ENCODE measurements at regions not wholly inside any gene's neighbourhood (a gene's known extent, or its start where the extent isn't known, plus 50 kb on each side); places are given as distances from the start of the nearest gene placed in this dataset.
"Not testable (repeated sequence)": the region's sequence is repeated elsewhere in the genome, so short reads cannot be mapped to it uniquely, and the experiment has no call there.

GRCh38 chr15:69861331-69862171 lies 236.2 kb downstream of the TLE3 start:
- DNase-seq (no peak), ATAC-seq (no peak)
- Mint-ChIP-seq H3K27me3 (peaks cover 21% of the 10 kb centered on the region), H3K27ac (peak overlapping the region; percentile 48 to 82), H3K9me3 (no peaks in the 10 kb centered on the region), H3K4me1 (peaks cover 35% of the 10 kb centered on the region), H3K4me3 (no peak overlapping the region)

- Mint-ChIP-seq H3K4me3 (no peak overlapping the region), H3K4me1 (peaks cover 25% of the 10 kb centered on the region), H3K9me3 (no peaks in the 10 kb centered on the region), H3K27me3 (peaks cover 21% of the 10 kb centered on the region), H3K27ac (no peak overlapping the region)
- ATAC-seq, result no peak
- no peak for DNase-seq
Measured at GRCh38 chr15:69862540-69862939, 235.2 kb downstream of the TLE3 start.

- ATAC-seq, result no peak
- H3K4me1 Mint-ChIP-seq, result peaks cover 16% of the 10 kb centered on the region
- no peak for DNase-seq
- peaks cover 21% of the 10 kb centered on the region for H3K27me3 Mint-ChIP-seq
- H3K9me3 Mint-ChIP-seq, result peaks cover 5 to 7% of the 10 kb centered on the region in 2 donors
- H3K27ac Mint-ChIP-seq, result peak overlapping the region in 1 of 2 donors; percentile 35
- H3K4me3 Mint-ChIP-seq, result no peak overlapping the region
Measured at GRCh38 chr15:69863446-69863845, 234.3 kb downstream of the TLE3 start.

GRCh38 chr15:69865369-69865768 lies 232.3 kb downstream of the TLE3 start:
- ATAC-seq (no peak), DNase-seq (no peak)
- peaks cover 5 to 7% of the 10 kb centered on the region in 2 donors for H3K9me3 Mint-ChIP-seq
- no peak overlapping the region for H3K4me3 Mint-ChIP-seq
- peaks cover 16% of the 10 kb centered on the region for H3K27me3 Mint-ChIP-seq
- no peak overlapping the region for H3K27ac Mint-ChIP-seq
- H3K4me1 Mint-ChIP-seq, result peaks cover 11% of the 10 kb centered on the region

GRCh38 chr15:69868756-69869155 lies 229.0 kb downstream of the TLE3 start:
- no peak for DNase-seq
- H3K27ac Mint-ChIP-seq, result no peak overlapping the region
- no peak overlapping the region for H3K4me3 Mint-ChIP-seq
- peaks cover 15 to 21% of the 10 kb centered on the region in 2 donors for H3K9me3 Mint-ChIP-seq
- peaks cover 7% of the 10 kb centered on the region for H3K27me3 Mint-ChIP-seq
- ATAC-seq, result no peak
- H3K4me1 Mint-ChIP-seq, result no peaks in the 10 kb centered on the region

- DNase-seq (no peak), ATAC-seq (no peak)
- peaks cover 7% of the 10 kb centered on the region for H3K27me3 Mint-ChIP-seq
- peaks cover 20 to 27% of the 10 kb centered on the region in 2 donors for H3K9me3 Mint-ChIP-seq
- no peak overlapping the region for H3K27ac Mint-ChIP-seq
- H3K4me1 Mint-ChIP-seq, result no peaks in the 10 kb centered on the region
- H3K4me3 Mint-ChIP-seq, result no peak overlapping the region
Measured at GRCh38 chr15:69869291-69869690, 228.4 kb downstream of the TLE3 start.

DNA sequence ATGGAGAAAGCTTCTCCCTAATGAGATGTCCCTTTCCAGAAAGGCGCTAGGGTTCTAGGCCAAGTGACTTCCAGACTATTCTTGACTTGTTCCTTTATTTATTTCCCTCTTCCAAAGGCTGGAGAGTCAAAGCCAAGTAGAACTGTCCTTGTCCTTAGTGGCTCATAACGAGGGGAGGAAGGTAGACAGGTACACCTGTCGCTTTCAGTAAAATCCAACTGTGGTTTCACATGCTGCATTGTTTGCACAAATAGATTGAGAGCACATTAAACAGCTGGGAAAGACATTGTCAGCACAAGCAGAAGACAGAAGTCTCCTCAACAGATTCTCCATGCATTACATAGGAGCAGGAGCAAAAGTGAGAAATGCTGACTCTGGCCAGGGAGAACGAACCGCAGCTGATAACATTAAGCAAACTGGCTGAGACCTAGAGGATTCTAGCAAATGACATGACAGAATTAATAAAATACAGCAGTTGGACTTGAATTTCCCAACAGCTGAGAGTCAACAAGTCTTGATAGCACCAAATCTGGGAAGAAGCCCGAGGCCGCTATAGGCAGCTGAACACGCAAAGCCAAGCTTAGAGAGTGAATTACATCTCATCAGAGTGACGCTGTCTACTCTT lies 227.7 kb downstream of the TLE3 start:
- H3K9me3 Mint-ChIP-seq, result peaks cover 21 to 30% of the 10 kb centered on the region in 2 donors
- H3K27ac Mint-ChIP-seq, result no peak overlapping the region
- no peak overlapping the region for H3K4me3 Mint-ChIP-seq
- no peak for DNase-seq
- H3K4me1 Mint-ChIP-seq, result no peaks in the 10 kb centered on the region
- ATAC-seq, result no peak
- H3K27me3 Mint-ChIP-seq, result peaks cover 7% of the 10 kb centered on the region

DNA sequence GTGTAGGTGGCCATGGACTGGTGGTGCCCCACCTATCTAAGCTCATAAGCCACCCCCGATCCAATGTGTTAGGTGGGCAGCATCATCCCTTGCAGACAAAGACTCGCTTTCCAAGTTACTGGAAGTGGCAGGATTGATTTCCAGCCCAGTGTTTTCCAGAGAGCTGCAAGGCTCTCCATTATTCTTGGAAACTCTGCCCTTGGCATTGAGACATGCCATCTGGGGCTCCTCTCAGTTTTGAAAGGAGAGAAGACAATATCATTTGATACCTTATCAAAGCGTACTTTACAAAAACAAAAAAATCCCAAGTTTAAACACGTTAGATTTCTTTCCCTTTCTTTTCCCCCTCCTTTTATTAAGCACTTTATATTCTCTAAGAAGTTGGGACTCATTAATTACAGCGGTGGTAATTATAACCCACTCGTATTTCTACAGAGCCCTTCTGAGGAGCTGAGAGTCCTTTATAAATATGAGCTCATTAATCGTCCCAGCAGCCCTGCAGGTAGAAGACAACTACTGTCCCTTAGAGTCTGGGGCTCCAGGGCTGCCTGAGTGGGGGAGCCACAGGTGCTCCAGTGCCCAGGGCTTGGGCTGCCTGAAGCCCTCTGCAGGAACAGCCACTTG lies 226.1 kb downstream of the TLE3 start:
- no peak overlapping the region for H3K27ac Mint-ChIP-seq
- H3K9me3 Mint-ChIP-seq, result peaks cover 21 to 30% of the 10 kb centered on the region in 2 donors
- no peak for DNase-seq
- no peak overlapping the region for H3K4me3 Mint-ChIP-seq
- H3K4me1 Mint-ChIP-seq, result no peaks in the 10 kb centered on the region
- peaks cover 7% of the 10 kb centered on the region for H3K27me3 Mint-ChIP-seq
- no peak for ATAC-seq

DNA sequence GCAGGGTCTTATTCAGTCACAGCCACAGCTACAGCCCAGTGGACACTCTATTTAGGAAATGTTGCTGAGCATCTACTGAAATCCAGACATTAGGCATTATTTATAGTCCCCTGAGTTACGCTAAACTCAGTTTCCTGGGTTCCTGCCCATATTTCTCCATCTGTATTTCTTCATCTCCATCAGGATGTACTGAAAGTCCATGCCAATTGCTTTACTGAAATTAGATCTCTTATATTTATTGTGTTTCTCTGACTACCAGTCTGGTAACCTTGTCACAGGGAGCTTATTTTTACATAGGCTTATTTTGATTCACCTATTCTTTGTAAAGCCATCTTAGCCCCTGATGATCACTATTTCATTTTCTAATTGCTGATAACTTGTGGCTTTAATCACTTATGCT lies 223.9 kb downstream of the TLE3 start:
- no peak overlapping the region for H3K4me3 Mint-ChIP-seq
- DNase-seq (no peak), ATAC-seq (no peak)
- peaks cover 7% of the 10 kb centered on the region for H3K27me3 Mint-ChIP-seq
- no peaks in the 10 kb centered on the region for H3K4me1 Mint-ChIP-seq
- H3K9me3 Mint-ChIP-seq, result peaks cover 16 to 23% of the 10 kb centered on the region in 2 donors
- no peak overlapping the region for H3K27ac Mint-ChIP-seq

- Mint-ChIP-seq H3K9me3 (peaks cover 16 to 23% of the 10 kb centered on the region in 2 donors), H3K4me3 (no peak overlapping the region), H3K4me1 (no peaks in the 10 kb centered on the region), H3K27ac (no peak overlapping the region), H3K27me3 (peaks cover 7% of the 10 kb centered on the region)
- ATAC-seq (no peak), DNase-seq (no peak)
Measured at GRCh38 chr15:69874321-69874720, 223.4 kb downstream of the TLE3 start.

DNA sequence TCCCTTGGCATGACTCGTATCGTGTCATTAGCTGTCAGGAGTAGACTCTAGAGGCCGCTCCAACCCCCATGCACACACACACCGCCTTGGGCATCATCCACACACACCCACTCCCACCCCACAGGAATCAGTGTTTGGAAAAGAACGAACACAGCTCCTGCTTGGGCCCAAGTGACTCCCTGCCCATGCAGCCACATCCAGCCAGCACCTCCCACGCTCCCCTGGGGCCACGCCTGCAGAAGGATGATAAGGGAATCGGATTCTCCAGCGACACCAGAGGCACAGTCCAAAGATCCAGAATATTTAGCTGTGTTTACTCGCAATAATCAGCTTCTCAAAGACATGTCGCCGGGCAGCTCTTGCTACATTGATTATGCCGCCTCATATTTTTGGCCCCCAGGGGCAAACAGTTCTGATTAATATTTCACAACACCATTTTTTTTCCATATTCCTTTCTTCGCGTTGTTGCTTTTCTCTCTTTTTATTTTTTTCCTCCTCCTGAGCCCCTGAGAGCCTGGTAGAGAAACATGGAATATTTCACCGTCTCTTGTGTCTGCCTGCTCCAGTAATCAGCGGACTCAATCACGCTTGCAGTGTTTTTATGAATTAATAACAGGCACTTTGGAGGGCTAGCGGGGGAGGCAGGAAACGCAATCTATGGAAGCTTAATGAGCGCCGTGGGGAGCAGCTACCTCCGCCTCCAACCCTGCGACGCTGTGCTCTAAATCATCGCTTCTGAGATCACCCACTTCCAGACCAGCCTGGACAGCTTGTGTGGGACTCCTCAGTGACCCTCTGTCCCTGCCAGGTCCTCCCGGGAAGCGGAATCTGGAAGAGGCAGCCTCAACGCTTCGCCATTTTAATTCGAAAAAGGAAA lies 221.4 kb downstream of the TLE3 start:
- no peak for DNase-seq
- Mint-ChIP-seq H3K27ac (peak overlapping the region in 1 of 2 donors; percentile 12), H3K9me3 (peaks cover 16 to 23% of the 10 kb centered on the region in 2 donors), H3K4me3 (no peak overlapping the region), H3K4me1 (no peaks in the 10 kb centered on the region), H3K27me3 (no peaks in the 10 kb centered on the region)
- no peak for ATAC-seq

GRCh38 chr15:69879963-69880362 lies 217.8 kb downstream of the TLE3 start:
- not testable (repeated sequence) for H3K27ac Mint-ChIP-seq, H3K27me3 Mint-ChIP-seq, ATAC-seq, DNase-seq, H3K4me3 Mint-ChIP-seq, H3K9me3 Mint-ChIP-seq, H3K4me1 Mint-ChIP-seq

DNA sequence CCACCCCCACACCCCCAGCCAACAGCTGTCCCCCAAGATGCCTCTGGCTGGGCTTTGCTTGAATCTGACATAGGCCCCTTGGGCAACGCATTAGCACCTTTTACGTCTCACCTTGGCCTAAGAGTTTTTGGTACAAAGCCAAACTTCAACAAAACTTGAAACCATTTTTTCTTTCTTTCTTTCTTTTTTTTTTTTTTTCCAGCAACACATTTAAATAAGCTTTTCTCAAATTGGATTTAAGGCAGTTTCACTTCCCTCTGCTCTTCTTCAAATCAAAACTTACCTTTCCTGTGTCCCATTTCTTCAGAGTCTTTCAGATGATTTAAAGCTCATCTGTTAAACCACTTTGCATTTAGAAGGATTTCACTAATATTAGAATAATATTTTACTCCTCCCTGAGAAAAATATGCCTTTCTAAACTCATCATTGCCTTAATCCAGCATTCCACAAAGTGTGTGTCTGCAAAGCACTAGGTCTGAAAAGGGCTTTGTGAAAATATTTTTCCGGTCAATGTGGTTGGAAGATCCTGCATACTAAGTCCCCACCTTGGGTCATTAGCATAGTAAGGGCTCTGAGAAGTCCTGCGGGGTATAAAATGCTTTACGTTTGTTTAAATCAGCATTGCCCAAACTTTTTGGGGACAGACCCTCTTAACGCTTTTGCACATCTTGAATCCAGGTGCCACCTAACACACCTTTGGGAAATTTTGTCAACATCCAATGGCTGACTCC lies 217.0 kb downstream of the TLE3 start:
- Mint-ChIP-seq H3K9me3 (peaks cover 0 to 6% of the 10 kb centered on the region in 2 donors), H3K27ac (no peak overlapping the region), H3K4me1 (peaks cover 7% of the 10 kb centered on the region), H3K4me3 (no peak overlapping the region), H3K27me3 (peaks cover 7% of the 10 kb centered on the region)
- DNase-seq (no peak), ATAC-seq (no peak)

DNA sequence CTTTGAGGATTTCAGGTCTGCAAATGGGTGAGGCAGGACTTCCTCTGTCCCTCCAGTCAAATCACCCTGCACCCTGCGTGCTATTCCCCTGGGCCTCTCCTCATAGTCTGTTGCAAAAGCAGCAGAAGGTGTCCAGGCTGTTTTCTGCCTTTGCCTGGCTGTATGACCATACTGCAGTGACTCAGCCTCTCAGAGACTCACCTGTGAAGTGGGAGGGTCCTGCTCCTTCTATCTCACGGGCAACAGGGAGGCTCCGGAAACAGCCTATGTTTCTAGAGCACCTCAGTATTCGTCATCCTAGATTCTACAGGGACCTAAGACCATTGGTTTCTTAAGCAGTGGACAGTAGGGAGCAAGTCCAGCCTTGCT lies 216.4 kb downstream of the TLE3 start:
- H3K27me3 Mint-ChIP-seq, result peaks cover 8% of the 10 kb centered on the region
- H3K4me3 Mint-ChIP-seq, result no peak overlapping the region
- ATAC-seq (no peak), DNase-seq (no peak)
- no peak overlapping the region for H3K27ac Mint-ChIP-seq
- peaks cover 7% of the 10 kb centered on the region for H3K4me1 Mint-ChIP-seq
- H3K9me3 Mint-ChIP-seq, result peaks cover 0 to 6% of the 10 kb centered on the region in 2 donors

- no peak for DNase-seq
- no peak for ATAC-seq
- H3K4me1 Mint-ChIP-seq, result peaks cover 7% of the 10 kb centered on the region
- H3K27ac Mint-ChIP-seq, result no peak overlapping the region
- no peak overlapping the region for H3K4me3 Mint-ChIP-seq
- peaks cover 12% of the 10 kb centered on the region for H3K27me3 Mint-ChIP-seq
- peaks cover 0 to 6% of the 10 kb centered on the region in 2 donors for H3K9me3 Mint-ChIP-seq
Measured at GRCh38 chr15:69881766-69882165, 216.0 kb downstream of the TLE3 start.

Measured in stimulated activated naive CD8-positive, alpha-beta T cell treated with anti-CD3 and anti-CD28 coated beads, Interleukin-15, amount 100 ng/mL, for 72 hours (primary cell).